ENCODE measurements at regions not wholly inside any gene's neighbourhood (a gene's known extent, or its start where the extent isn't known, plus 50 kb on each side); places are given as distances from the start of the nearest gene placed in this dataset.

- DNase-seq (ENCODE audit: low read depth in 1 of 2, low spot score in 2 of 2) (no peak), FAIRE-seq (no peak)
- no peak overlapping the region for H2AFZ ChIP-seq (ENCODE audit: low read length)
- H4K8ac ChIP-seq (ENCODE audit: extremely low read depth, insufficient read depth, low read length) = no peak overlapping the region; the same call in 1 of the 2 replicates
- no peak overlapping the region for H3K4ac ChIP-seq (replicated peaks; ENCODE audit: insufficient read length, low read depth, low read length)
- H2BK20ac ChIP-seq (ENCODE audit: low read length) = no peak overlapping the region
- H3K23me2 ChIP-seq (ENCODE audit: low read depth, low read length) = no peaks in the 10 kb centered on the region
- H3K23ac ChIP-seq (ENCODE audit: insufficient read length) = no peak overlapping the region
- no peak overlapping the region for H2BK120ac ChIP-seq (replicated peaks; ENCODE audit: low read depth, low read length)
- no peak overlapping the region for H3K27ac ChIP-seq (ENCODE audit: low read depth, low read length)
- no peak overlapping the region for H3K14ac ChIP-seq (ENCODE audit: insufficient read length)
- no peak overlapping the region for H4K91ac ChIP-seq (replicated peaks; ENCODE audit: insufficient read length, low read length)
- H4K5ac ChIP-seq (ENCODE audit: insufficient read length, low read depth, low read length) = no peak overlapping the region
- H3K4me2 ChIP-seq (ENCODE audit: insufficient read depth in 1 of 2, low read depth in 2 of 2, low read length in 2 of 2) = no peak overlapping the region
- no peaks in the 10 kb centered on the region for H3K27me3 ChIP-seq (replicated peaks in 1 of 4; ENCODE audit: control insufficient read depth in 3 of 4, extremely low read depth in 1 of 4, insufficient read depth in 3 of 4, low read length in 3 of 4)
- no peak overlapping the region for H3K9ac ChIP-seq (replicated peaks in 1 of 4; ENCODE audit: extremely low read depth in 1 of 4, low read depth in 3 of 4, low read length in 3 of 4)
- no peaks in the 10 kb centered on the region for H3K79me2 ChIP-seq (ENCODE audit: control insufficient read depth in 1 of 2, insufficient read depth in 2 of 2, low read length in 2 of 2)
- H4K20me1 ChIP-seq (replicated peaks in 1 of 2; ENCODE audit: control insufficient read depth in 1 of 2, insufficient read depth in 2 of 2, low read length in 2 of 2) = no peaks in the 10 kb centered on the region
- H3K36me3 ChIP-seq (ENCODE audit: control insufficient read depth in 2 of 4, insufficient read depth in 4 of 4, low read length in 3 of 4) = no peaks in the 10 kb centered on the region
- H3K4me3 ChIP-seq (ENCODE audit: extremely low read depth in 1 of 4, insufficient read depth in 2 of 4, low read depth in 3 of 4, low read length in 4 of 4) = no peak overlapping the region
- ChIA-PET POLR2A (ENCODE audit: partially characterized antibody) (no interaction called here), CTCF (ENCODE audit: partially characterized antibody) (interaction anchor here (0.6 to 0.8 kb wide), 3 partner anchors 24 to 467 kb away, joined by 3 read pairs; no protein-coding TSS in a partner anchor)
- no peaks in the 10 kb centered on the region for H3K9me3 ChIP-seq (ENCODE audit: insufficient read depth in 2 of 2, low read depth in 1 of 2, low read length in 1 of 2)
- H3K4me1 ChIP-seq (replicated peaks in 1 of 4; ENCODE audit: control insufficient read depth in 3 of 4, insufficient read depth in 4 of 4, low read length in 3 of 4) = peaks cover 0 to 4% (median 2%) of the 10 kb centered on the region in 4 experiments; a peak in 5 of 7 replicates
- no peak overlapping the region for H2BK12ac ChIP-seq (ENCODE audit: low read depth, low read length)
- H2BK15ac ChIP-seq (ENCODE audit: low read length) = no peak overlapping the region
- no peak overlapping the region for H2BK5ac ChIP-seq (ENCODE audit: low read depth, low read length)
- no peaks in the 10 kb centered on the region for H3K79me1 ChIP-seq (ENCODE audit: low read depth, low read length)
- TF ChIP-seq CTCF (IDR thresholded peaks at IDR 0.05; ENCODE audit: control extremely low read depth in 1 of 3, insufficient read depth in 1 of 3, low read depth in 1 of 3, low read length in 3 of 3) (no peak), USF2 (IDR thresholded peaks at IDR 0.05; ENCODE audit: low read length) (no peak), KDM4A (IDR thresholded peaks at IDR 0.05; ENCODE audit: low read depth, low read length, severe bottlenecking) (no peak), CHD2 (IDR thresholded peaks at IDR 0.05; ENCODE audit: low read length) (no peak), EGR1 (IDR thresholded peaks at IDR 0.05; ENCODE audit: borderline replicate concordance, low read depth, low read length) (no peak)
- no peak overlapping the region for H3K56ac ChIP-seq (replicated peaks; ENCODE audit: insufficient read length, low read depth, low read length)
- WGBS, 2 experiments (ENCODE audit: extremely low coverage in 1 of 2, insufficient coverage in 1 of 2, insufficient read length in 1 of 2, insufficient replicate concordance in 2 of 2, low coverage in 1 of 2, low lambda C conversion rate in 2 of 2, missing lambda C conversion rate in 1 of 2) = 84% methylated on average over 7 of the region's 7 CpGs; no CpG with 5 or more reads in 1 of the 2 experiments
- H3K18ac ChIP-seq (ENCODE audit: extremely low read depth, low read length) = no peak overlapping the region
- no peak overlapping the region for H2AK5ac ChIP-seq (ENCODE audit: low read depth, low read length)
Measured at GRCh38 chr20:58137236-58137635, 91.2 kb downstream of the ANKRD60 start.

Data from H1 (cell line).